Endothelial cell (in vitro differentiated cells): ENCODE measurements at regions not wholly inside any gene's neighbourhood (a gene's known extent, or its start where the extent isn't known, plus 50 kb on each side); places are given as distances from the start of the nearest gene placed in this dataset.

Source experiments
- DNase-seq: peaks from one replicate; pipeline ENCODE4 v3.0.0; 2021; ENCODE audit warnings: low spot score
- H3K27ac Mint-ChIP-seq: one replicate; pipeline ENCODE4 v1.8.0; 2021; ENCODE audit warnings: mixed read lengths, inconsistent platforms; ENCODE audit not compliant: unreplicated experiment
- H3K27me3 Mint-ChIP-seq: one replicate; pipeline ENCODE4 v1.8.0; 2021; ENCODE audit warnings: mild to moderate bottlenecking, moderate library complexity, mixed read lengths, inconsistent platforms; ENCODE audit not compliant: unreplicated experiment
- H3K36me3 Mint-ChIP-seq: one replicate; pipeline ENCODE4 v1.8.0; 2021; ENCODE audit warnings: mild to moderate bottlenecking, low read depth, mixed read lengths, inconsistent platforms; ENCODE audit not compliant: unreplicated experiment
- H3K4me1 Mint-ChIP-seq: one replicate; pipeline ENCODE4 v1.8.0; 2021; ENCODE audit warnings: mild to moderate bottlenecking, mixed read lengths, inconsistent platforms; ENCODE audit not compliant: unreplicated experiment
- H3K4me3 Mint-ChIP-seq: one replicate; pipeline ENCODE4 v1.8.0; 2021; ENCODE audit warnings: mild to moderate bottlenecking, mixed read lengths, inconsistent platforms; ENCODE audit not compliant: unreplicated experiment
- H3K9me3 Mint-ChIP-seq: one replicate; pipeline ENCODE4 v1.8.0; 2021; ENCODE audit warnings: mixed read lengths, inconsistent platforms; ENCODE audit not compliant: unreplicated experiment
- TF ChIP-seq, protein P1 (sequence below): fragments of 200-600 bp; sonication (generic); IDR thresholded peaks from one replicate; pipeline ENCODE4 v1.5.0; 2021; ENCODE audit warnings: antibody characterized with exemption; ENCODE audit not compliant: unreplicated experiment

GRCh38 chr5:18483451-18483850, 849.2 kb downstream of the TAF11L14 start:
- Mint-ChIP-seq H3K9me3 (no peaks in the 10 kb centered on the region), H3K4me1 (peaks cover 15% of the 10 kb centered on the region), H3K27ac (no peak overlapping the region), H3K4me3 (no peak overlapping the region), H3K27me3 (no peaks in the 10 kb centered on the region), H3K36me3 (no peaks in the 10 kb centered on the region)
- TF ChIP-seq, protein P1, sequence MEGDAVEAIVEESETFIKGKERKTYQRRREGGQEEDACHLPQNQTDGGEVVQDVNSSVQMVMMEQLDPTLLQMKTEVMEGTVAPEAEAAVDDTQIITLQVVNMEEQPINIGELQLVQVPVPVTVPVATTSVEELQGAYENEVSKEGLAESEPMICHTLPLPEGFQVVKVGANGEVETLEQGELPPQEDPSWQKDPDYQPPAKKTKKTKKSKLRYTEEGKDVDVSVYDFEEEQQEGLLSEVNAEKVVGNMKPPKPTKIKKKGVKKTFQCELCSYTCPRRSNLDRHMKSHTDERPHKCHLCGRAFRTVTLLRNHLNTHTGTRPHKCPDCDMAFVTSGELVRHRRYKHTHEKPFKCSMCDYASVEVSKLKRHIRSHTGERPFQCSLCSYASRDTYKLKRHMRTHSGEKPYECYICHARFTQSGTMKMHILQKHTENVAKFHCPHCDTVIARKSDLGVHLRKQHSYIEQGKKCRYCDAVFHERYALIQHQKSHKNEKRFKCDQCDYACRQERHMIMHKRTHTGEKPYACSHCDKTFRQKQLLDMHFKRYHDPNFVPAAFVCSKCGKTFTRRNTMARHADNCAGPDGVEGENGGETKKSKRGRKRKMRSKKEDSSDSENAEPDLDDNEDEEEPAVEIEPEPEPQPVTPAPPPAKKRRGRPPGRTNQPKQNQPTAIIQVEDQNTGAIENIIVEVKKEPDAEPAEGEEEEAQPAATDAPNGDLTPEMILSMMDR = no peak
- no peak for DNase-seq

DNA sequence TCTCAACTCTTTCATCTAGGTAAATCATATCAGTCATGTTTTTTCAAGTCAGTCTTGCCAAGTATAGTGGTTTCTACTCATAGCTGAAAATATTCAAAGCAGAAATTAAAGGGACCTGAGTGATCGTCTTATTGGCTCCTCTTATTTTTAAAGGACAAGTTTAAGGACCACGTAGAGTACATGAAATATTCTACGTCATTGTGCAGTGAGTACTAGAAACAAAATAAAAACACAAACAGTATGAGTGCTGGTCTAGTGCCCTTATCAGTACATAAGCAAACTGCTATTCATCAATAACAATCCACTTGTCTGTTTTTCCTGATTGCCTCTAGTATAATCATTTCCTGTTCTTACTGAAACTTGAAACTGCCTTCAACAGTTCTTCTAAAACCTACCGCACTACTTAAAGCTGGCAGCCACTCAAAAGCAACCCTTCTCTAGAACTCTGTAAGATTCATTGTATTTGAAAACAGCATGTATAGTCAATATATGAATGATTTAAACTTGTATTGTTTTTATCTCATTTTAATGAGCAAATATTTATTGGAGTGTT, 853.7 kb downstream of the TAF11L14 start:
- no peak for DNase-seq
- TF ChIP-seq, protein P1 = no peak
- H3K9me3 Mint-ChIP-seq = no peaks in the 10 kb centered on the region
- H3K27ac Mint-ChIP-seq = peak overlapping the region; percentile 71
- H3K36me3 Mint-ChIP-seq = no peaks in the 10 kb centered on the region
- no peaks in the 10 kb centered on the region for H3K27me3 Mint-ChIP-seq
- peaks cover 15% of the 10 kb centered on the region for H3K4me1 Mint-ChIP-seq
- H3K4me3 Mint-ChIP-seq = no peak overlapping the region

- DNase-seq = no peak
- TF ChIP-seq, protein P1 = no peak
- Mint-ChIP-seq H3K27me3 (no peaks in the 10 kb centered on the region), H3K4me3 (no peak overlapping the region), H3K36me3 (no peaks in the 10 kb centered on the region), H3K4me1 (peaks cover 8% of the 10 kb centered on the region), H3K27ac (no peak overlapping the region), H3K9me3 (no peaks in the 10 kb centered on the region)
Measured at GRCh38 chr5:18489703-18490102, 855.4 kb downstream of the TAF11L14 start.

DNA sequence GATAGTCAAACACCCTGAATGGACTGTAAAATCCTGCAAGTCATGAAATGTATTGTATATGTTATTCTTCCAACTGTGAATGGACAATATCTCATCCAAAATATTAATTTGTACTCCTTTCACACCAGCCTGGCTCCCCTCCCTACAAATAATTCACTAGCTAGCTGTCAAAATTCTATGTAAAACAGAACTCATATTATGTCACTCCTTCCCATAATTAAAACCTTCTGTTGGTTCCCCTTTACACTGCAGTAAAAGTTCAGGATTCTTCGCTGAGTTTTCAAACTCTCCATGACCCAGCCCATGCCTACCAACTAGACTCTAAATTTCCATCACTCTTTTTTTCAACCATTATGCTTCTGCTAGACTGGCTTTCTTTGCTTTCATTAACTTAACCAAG, 857.1 kb downstream of the TAF11L14 start:
- no peak for DNase-seq
- Mint-ChIP-seq H3K9me3 (no peaks in the 10 kb centered on the region), H3K4me1 (peaks cover 8% of the 10 kb centered on the region), H3K4me3 (no peak overlapping the region), H3K27ac (no peak overlapping the region), H3K27me3 (no peaks in the 10 kb centered on the region), H3K36me3 (no peaks in the 10 kb centered on the region)
- TF ChIP-seq, protein P1 = no peak

DNA sequence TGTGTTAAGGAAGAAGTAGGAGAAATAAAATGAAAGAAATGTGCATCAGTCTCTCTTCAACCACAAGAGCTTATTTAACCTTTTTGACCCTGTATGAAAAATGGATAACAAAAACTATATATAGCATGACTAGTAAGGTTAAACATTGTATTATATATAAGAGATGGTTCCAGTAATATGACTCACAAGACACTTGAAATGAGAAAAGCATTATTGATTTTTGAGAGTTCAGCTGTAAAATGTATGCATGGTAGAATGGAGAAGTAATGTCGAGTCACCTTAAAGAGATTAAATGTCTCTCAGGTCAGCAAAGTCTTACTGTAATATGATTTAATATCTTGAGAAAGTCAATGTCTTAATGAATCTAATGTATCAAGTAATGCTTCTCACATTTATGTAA, 860.9 kb downstream of the TAF11L14 start:
- H3K4me1 Mint-ChIP-seq = no peaks in the 10 kb centered on the region
- TF ChIP-seq, protein P1 = no peak
- H3K4me3 Mint-ChIP-seq = no peak overlapping the region
- H3K27ac Mint-ChIP-seq = no peak overlapping the region
- H3K27me3 Mint-ChIP-seq = no peaks in the 10 kb centered on the region
- H3K9me3 Mint-ChIP-seq = no peaks in the 10 kb centered on the region
- no peaks in the 10 kb centered on the region for H3K36me3 Mint-ChIP-seq
- DNase-seq = no peak
